ENCODE measurements at regions not wholly inside any gene's neighbourhood (a gene's known extent, or its start where the extent isn't known, plus 50 kb on each side); places are given as distances from the start of the nearest gene placed in this dataset.
"Not testable (repeated sequence)": the region's sequence is repeated elsewhere in the genome, so short reads cannot be mapped to it uniquely, and the experiment has no call there.

DNA sequence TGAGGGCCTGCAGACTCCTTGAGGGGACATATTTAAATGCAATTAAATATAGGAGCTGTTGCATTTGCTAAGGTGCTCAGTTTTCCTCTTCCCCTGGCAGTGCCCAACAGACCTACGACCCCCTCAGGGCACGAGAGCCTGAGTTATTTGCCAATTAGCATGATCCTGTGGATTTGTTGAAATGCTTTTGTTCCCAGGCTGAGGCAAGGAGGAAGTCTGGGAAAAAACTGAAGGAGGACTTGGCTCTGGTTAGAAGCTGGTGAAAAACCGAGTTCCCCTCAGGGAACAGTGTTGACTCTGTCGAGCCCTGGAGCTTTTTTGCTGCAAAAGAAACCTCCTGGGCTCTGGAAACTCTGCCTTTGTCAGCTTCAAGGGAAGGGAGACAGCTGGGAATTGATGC is 103.6 kb upstream of the SHB start:
- DNase-seq (ENCODE audit: low read depth) = no peak
- TF ChIP-seq, protein P1, sequence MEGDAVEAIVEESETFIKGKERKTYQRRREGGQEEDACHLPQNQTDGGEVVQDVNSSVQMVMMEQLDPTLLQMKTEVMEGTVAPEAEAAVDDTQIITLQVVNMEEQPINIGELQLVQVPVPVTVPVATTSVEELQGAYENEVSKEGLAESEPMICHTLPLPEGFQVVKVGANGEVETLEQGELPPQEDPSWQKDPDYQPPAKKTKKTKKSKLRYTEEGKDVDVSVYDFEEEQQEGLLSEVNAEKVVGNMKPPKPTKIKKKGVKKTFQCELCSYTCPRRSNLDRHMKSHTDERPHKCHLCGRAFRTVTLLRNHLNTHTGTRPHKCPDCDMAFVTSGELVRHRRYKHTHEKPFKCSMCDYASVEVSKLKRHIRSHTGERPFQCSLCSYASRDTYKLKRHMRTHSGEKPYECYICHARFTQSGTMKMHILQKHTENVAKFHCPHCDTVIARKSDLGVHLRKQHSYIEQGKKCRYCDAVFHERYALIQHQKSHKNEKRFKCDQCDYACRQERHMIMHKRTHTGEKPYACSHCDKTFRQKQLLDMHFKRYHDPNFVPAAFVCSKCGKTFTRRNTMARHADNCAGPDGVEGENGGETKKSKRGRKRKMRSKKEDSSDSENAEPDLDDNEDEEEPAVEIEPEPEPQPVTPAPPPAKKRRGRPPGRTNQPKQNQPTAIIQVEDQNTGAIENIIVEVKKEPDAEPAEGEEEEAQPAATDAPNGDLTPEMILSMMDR (IDR thresholded peaks at IDR 0.05; ENCODE audit: insufficient read depth, low read depth, low read length, missing control alignments) = no peak
- no peak overlapping the region for H3K4me3 ChIP-seq (ENCODE audit: low read length)

DNA sequence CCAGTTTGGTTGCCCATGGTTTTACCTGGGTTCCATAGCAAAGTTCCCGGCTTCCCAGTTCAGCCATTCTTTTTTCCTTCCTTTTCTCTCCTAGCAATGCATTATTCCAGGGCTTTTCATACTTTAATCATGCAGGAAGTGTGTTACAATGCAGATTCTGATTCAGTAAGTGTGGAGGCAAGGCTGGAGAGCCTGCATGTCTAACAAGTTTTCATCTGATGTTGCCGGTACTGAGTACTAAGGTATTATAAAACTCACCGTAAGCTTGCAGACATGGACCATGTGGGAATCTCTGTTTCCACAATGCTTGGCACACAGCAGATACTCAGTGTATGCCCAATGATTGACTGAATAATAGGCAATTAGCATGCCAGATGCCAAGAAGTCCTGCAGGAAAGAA is 102.9 kb upstream of the SHB start:
- TF ChIP-seq, protein P1 (IDR thresholded peaks at IDR 0.05; ENCODE audit: insufficient read depth, low read depth, low read length, missing control alignments) = no peak

DNA sequence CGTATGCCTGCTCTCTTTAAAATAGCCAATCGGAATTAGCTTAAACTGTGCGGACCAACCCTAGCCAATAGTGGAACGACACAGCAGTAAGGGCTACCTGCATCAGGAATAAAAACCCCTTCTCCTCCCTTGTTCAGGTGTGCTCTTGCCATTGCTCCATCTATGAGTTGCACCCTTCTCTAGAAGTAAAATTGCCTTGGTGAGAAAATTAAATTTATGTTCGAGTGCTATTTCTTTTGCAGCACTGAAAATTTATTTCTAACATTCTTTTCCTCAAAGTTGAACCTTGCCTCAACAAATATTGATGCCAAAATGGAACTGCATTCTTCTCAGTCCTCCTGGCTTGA is 102.5 kb upstream of the SHB start:
- H3K4me3 ChIP-seq (ENCODE audit: low read length) = no peak overlapping the region
- no peak for DNase-seq (ENCODE audit: low read depth)
- TF ChIP-seq, protein P1 (IDR thresholded peaks at IDR 0.05; ENCODE audit: insufficient read depth, low read depth, low read length, missing control alignments) = no peak

More for the DNA sequence above, 102.9 kb upstream of the SHB start:
- DNase-seq (ENCODE audit: low read depth) = peak; percentile 19
- no peak overlapping the region for H3K4me3 ChIP-seq (ENCODE audit: low read length)

DNA sequence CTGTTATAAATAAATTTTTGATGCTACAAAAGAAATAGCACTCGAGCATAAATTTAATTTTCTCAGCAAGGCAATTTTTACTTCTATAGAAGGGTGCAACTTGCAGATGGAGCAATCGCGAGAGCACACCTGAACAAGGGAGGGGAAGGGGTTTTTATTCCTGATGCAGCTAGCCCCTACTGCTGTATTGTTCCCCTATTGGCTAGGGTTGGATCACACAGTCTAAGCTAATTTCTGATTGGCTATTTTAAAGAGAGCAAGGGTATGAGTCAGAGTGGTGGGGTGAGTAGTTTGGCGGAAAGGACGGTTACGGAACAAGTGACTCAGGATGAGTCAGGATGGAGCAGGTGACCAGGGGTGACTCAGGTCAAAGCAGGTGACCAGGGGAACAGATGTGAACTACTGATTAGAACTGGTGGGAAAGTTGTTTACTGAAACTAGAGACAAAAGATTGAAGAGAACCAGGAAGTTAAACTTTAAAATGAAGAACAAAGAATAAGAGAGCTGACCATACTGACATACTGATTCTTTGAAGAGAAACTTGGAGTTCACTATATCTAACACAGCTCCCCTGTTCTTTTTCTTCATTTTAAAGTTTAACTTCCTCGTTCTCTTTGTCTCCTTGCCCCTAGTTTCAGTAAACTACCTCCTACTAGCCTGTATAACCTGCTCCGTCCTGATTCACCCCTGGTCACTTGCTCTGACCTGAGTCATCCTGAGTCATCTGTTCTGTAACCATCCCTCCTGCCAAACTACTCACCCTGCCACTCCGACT is 101.9 kb upstream of the SHB start:
- peak; percentile 96 for DNase-seq (ENCODE audit: low read depth)
- not testable (repeated sequence) for H3K4me3 ChIP-seq (ENCODE audit: low read length)

DNA sequence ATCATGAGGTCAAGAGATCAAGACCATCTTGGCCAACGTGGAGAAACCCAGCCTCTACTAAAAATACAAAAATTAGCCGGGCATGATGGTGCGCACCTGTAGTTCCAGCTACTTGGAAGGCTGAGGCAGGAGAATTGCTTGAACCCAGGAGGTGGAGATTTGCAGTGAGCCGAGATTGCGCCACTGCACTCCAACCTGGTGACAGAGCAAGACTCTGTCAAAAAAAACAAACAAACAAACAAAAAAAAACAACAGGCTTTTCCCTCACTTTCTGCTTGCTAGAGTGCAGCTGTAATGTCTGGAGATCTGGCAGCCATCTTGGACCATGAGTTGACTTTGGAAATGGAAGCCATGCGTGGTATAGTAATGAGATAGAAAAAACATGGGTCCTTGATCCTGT is 101.1 kb upstream of the SHB start:
- DNase-seq (ENCODE audit: low read depth); H3K4me3 ChIP-seq (ENCODE audit: low read length): not testable (repeated sequence)

DNA sequence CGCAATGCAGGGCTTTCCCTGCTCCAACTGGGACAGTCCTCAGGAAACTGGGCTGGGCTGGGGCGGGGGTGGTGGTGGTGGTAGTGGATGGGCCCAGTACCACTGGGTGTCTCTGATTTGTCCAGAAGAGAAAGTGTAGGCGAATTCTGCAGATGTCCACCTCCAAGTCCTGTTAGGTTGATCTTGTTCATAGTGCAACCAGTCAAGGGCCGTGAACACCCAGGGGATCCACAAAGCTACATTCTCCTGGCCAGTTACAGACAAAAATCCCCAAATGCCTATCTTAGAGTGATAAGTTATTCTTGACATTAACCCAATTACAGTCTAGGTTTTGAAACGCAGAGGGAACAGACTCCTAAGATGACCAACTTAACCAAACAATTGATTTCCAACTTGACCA is 97.5 kb upstream of the SHB start:
- TF ChIP-seq, protein P1 (IDR thresholded peaks at IDR 0.05; ENCODE audit: insufficient read depth, low read depth, low read length, missing control alignments) = no peak
- H3K4me3 ChIP-seq (ENCODE audit: low read length) = no peak overlapping the region
- DNase-seq (ENCODE audit: low read depth) = no peak

DNA sequence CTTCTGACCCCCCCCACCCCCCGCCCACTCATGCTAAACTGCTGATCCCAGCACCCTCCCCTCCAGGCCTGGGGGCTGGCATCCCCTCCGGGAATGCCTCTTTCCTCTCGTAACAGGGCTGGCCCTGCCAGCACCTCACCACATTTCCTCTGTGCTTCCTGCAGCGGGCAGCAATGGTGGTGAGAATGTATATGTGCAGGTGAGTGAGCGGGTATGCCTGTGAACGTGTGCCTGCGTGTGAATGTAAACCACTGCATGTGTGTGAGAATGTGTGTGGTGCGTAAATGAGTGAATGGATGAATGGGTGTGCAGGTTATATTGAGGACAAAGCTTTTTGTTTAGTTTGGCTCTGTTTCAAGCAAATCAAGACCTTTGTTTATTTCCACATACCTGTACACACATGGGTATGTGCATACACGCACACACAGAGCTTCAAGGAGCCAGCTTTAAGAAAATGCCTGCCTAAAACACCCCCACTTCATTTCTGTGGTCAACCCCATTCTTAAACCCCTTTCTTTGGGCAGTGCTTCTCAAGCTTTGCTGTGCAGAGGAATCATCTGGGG is 95.7 kb upstream of the SHB start:
- DNase-seq (ENCODE audit: low read depth) = no peak
- TF ChIP-seq, protein P1 (IDR thresholded peaks at IDR 0.05; ENCODE audit: insufficient read depth, low read depth, low read length, missing control alignments) = no peak
- H3K4me3 ChIP-seq (ENCODE audit: low read length) = no peak overlapping the region

DNA sequence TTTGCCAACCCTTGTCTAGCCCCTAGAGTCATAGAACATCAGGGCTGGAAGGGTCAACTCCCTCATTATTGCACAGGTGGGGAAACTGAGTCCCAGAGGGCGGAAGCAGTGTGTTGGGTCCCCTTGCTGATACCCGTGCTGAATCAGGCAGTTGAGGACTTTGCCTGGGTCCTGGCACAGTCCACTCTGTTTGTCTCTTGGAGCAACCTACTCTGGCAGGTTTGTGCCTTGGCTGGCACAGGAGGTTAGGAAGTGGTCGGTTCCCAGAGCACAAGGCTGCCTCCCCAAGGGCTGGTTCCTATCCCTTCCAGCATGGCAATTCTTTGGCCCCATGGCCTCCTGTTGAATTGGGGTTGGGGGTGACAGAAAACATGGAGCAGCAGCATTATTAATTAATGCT is 94.5 kb upstream of the SHB start:
- TF ChIP-seq, protein P1 (IDR thresholded peaks at IDR 0.05; ENCODE audit: insufficient read depth, low read depth, low read length, missing control alignments) = no peak
- no peak overlapping the region for H3K4me3 ChIP-seq (ENCODE audit: low read length)
- DNase-seq (ENCODE audit: low read depth) = no peak
